H9 (cell line): ENCODE measurements at regions not wholly inside any gene's neighbourhood (a gene's known extent, or its start where the extent isn't known, plus 50 kb on each side); places are given as distances from the start of the nearest gene placed in this dataset.

ENCODE experiments used
- DNase-seq: peaks from one replicate; pipeline ENCODE4 v3.0.0-alpha.2; 2017
- H2AFZ ChIP-seq: one replicate; pipeline ENCODE4 v1.6.1; 2013; ENCODE audit warnings: mild to moderate bottlenecking, low read length, control low read depth, moderate library complexity
- H2AK5ac ChIP-seq: 2 replicates; pipeline ENCODE4 v1.6.1; 2013; ENCODE audit warnings: low read length, control low read depth, mixed read lengths; ENCODE audit not compliant: insufficient read length
- H2BK120ac ChIP-seq: one replicate; pipeline ENCODE4 v1.6.1; 2013; ENCODE audit warnings: low read depth, mild to moderate bottlenecking, low read length, control low read depth, inconsistent platforms; ENCODE audit not compliant: poor library complexity, severe bottlenecking
- H2BK12ac ChIP-seq: 2 replicates; pipeline ENCODE4 v1.6.1; 2013; ENCODE audit warnings: low read length, control low read depth, mixed read lengths, low read depth; ENCODE audit not compliant: insufficient read length
- H2BK15ac ChIP-seq: 2 replicates; pipeline ENCODE4 v1.6.1; 2013; ENCODE audit warnings: low read depth, low read length, control low read depth
- H2BK20ac ChIP-seq: one replicate; pipeline ENCODE4 v1.6.1; 2013; ENCODE audit warnings: low read depth, mild to moderate bottlenecking, low read length, control low read depth, inconsistent platforms; ENCODE audit not compliant: poor library complexity, severe bottlenecking
- H2BK5ac ChIP-seq: 2 replicates; pipeline ENCODE4 v1.6.1; 2013; ENCODE audit warnings: low read length, control low read depth, mixed read lengths; ENCODE audit not compliant: insufficient read length
- H3K14ac ChIP-seq: 2 replicates; pipeline ENCODE4 v1.6.1; 2013; ENCODE audit warnings: low read length, control low read depth; ENCODE audit not compliant: insufficient read depth
- H3K18ac ChIP-seq: 2 replicates; pipeline ENCODE4 v1.6.1; 2013; ENCODE audit warnings: low read depth, mild to moderate bottlenecking, mixed read lengths, low read length, control low read depth; ENCODE audit not compliant: insufficient read length
- H3K23ac ChIP-seq: 2 replicates; pipeline ENCODE4 v1.6.1; 2013; ENCODE audit warnings: low read length, control low read depth, mixed read lengths, low read depth; ENCODE audit not compliant: insufficient read length
- H3K23me2 ChIP-seq: 2 replicates; pipeline ENCODE4 v1.6.1; 2013; ENCODE audit warnings: low read depth, mild to moderate bottlenecking, mixed read lengths, low read length, control low read depth; ENCODE audit not compliant: insufficient read length, poor library complexity, severe bottlenecking
- H3K27ac ChIP-seq: 2 replicates; pipeline ENCODE4 v1.5.1; 2013; ENCODE audit warnings: low read length, control low read depth, mixed read lengths, low read depth; ENCODE audit not compliant: insufficient read length
- H3K27me3 ChIP-seq: 2 replicates; pipeline ENCODE4 v1.6.1; 2013; ENCODE audit warnings: low read length, control low read depth, inconsistent platforms; ENCODE audit not compliant: insufficient read depth
- H3K4ac ChIP-seq: 2 replicates; pipeline ENCODE4 v1.6.1; 2013; ENCODE audit warnings: low read depth, mild to moderate bottlenecking, control low read depth, inconsistent platforms, low read length, moderate library complexity
- H3K4me1 ChIP-seq: 2 replicates; pipeline ENCODE4 v1.6.1; 2013; ENCODE audit warnings: low read length, control low read depth, inconsistent platforms; ENCODE audit not compliant: insufficient read depth
- H3K4me2 ChIP-seq: 2 replicates; pipeline ENCODE4 v1.6.1; 2013; ENCODE audit warnings: low read length, control low read depth, mixed read lengths; ENCODE audit not compliant: insufficient read length, insufficient read depth
- H3K56ac ChIP-seq: 2 replicates; pipeline ENCODE4 v1.6.1; 2013; ENCODE audit warnings: low read depth, mild to moderate bottlenecking, mixed read lengths, low read length, control low read depth; ENCODE audit not compliant: insufficient read length
- H3K79me1 ChIP-seq: 2 replicates; pipeline ENCODE4 v1.6.1; 2013; ENCODE audit warnings: low read depth, mild to moderate bottlenecking, moderate library complexity, low read length, control low read depth, inconsistent platforms; ENCODE audit not compliant: insufficient read depth, poor library complexity, severe bottlenecking
- H3K79me2 ChIP-seq: 2 replicates; pipeline ENCODE4 v1.6.1; 2013; ENCODE audit warnings: low read length, control low read depth, inconsistent platforms; ENCODE audit not compliant: insufficient read depth
- H3K9ac ChIP-seq: 2 replicates; pipeline ENCODE4 v1.6.1; 2013; ENCODE audit warnings: low read length, control low read depth, mixed read lengths; ENCODE audit not compliant: insufficient read length; ENCODE audit errors: extremely low read depth
- H3K9me3 ChIP-seq: one replicate; pipeline ENCODE4 v1.6.1; 2013; ENCODE audit warnings: low read depth, low read length, inconsistent platforms; ENCODE audit not compliant: control insufficient read depth
- H3T11ph ChIP-seq: one replicate; pipeline ENCODE4 v1.6.1; 2013; ENCODE audit warnings: mild to moderate bottlenecking, low read length, control low read depth, inconsistent platforms
- H4K20me1 ChIP-seq: one replicate; pipeline ENCODE4 v1.6.1; 2013; ENCODE audit not compliant: control insufficient read depth, insufficient read length, insufficient read depth
- H4K5ac ChIP-seq: 2 replicates; pipeline ENCODE4 v1.6.1; 2013; ENCODE audit warnings: low read depth, mild to moderate bottlenecking, mixed read lengths, low read length, control low read depth; ENCODE audit not compliant: insufficient read length
- H4K8ac ChIP-seq: replicated peaks from 2 replicates; pipeline ENCODE4 v1.6.1; 2013; ENCODE audit warnings: low read length, control low read depth, mixed read lengths, low read depth; ENCODE audit not compliant: insufficient read length
- H4K91ac ChIP-seq: 2 replicates; pipeline ENCODE4 v1.6.1; 2013; ENCODE audit warnings: low read depth, mild to moderate bottlenecking, moderate library complexity, mixed read lengths, low read length, control low read depth; ENCODE audit not compliant: insufficient read length
- H3K27ac Mint-ChIP-seq, 3 experiments: 2 replicates in 2 of 3; 3 replicates in 1 of 3; pipeline ENCODE4 v1.8.0; 2020 to 2021; ENCODE audit warnings: mixed read lengths in 3 of 3, mild to moderate bottlenecking in 1 of 3, moderate library complexity in 1 of 3
- H3K27me3 Mint-ChIP-seq: 2 replicates; pipeline ENCODE4 v1.8.0; 2021; ENCODE audit warnings: low read depth, mild to moderate bottlenecking, moderate library complexity, mixed read lengths
- H3K36me3 Mint-ChIP-seq, 3 experiments: 2 replicates in 2 of 3; 3 replicates in 1 of 3; pipeline ENCODE4 v1.8.0; 2020 to 2021; ENCODE audit warnings: low read depth in 3 of 3, mixed read lengths in 3 of 3; ENCODE audit not compliant: insufficient read depth in 1 of 3
- H3K4me1 Mint-ChIP-seq, 2 experiments: 2 replicates each; pipeline ENCODE4 v1.8.0; 2020; ENCODE audit warnings: mixed read lengths in 2 of 2
- H3K4me3 Mint-ChIP-seq, 2 experiments: 2 replicates in 1 of 2; 3 replicates in 1 of 2; pipeline ENCODE4 v1.8.0; 2020 to 2021; ENCODE audit warnings: mild to moderate bottlenecking in 2 of 2, mixed read lengths in 2 of 2, moderate library complexity in 1 of 2
- H3K9me3 Mint-ChIP-seq, 2 experiments: 2 replicates in 1 of 2; 3 replicates in 1 of 2; pipeline ENCODE4 v1.8.0; 2020; ENCODE audit warnings: mild to moderate bottlenecking in 2 of 2, mixed read lengths in 2 of 2, moderate library complexity in 1 of 2
- WGBS: extraction: QIAGEN DNeasy Blood & Tissue Kit; methylation state at CpG from one replicate; pipeline ENCODE4 v1.1.7; 2013; ENCODE audit warnings: missing lambda C conversion rate, low lambda C conversion rate, mixed read lengths; ENCODE audit not compliant: insufficient read length; ENCODE audit errors: extremely low coverage; 5-methylcytosine and 5-hydroxymethylcytosine counted together
- TF ChIP-seq, protein P1 (sequence below): fragments of 200-600 bp; sonication (generic); conservative IDR thresholded peaks from 3 replicates; pipeline ENCODE4 v1.8.0; 2021; ENCODE audit warnings: antibody characterized with exemption, mild to moderate bottlenecking

- Histone ChIP-seq H3K23ac (no peak overlapping the region), H3K9me3 (no peaks in the 10 kb centered on the region), H2AK5ac (no peak overlapping the region), H4K8ac (no peak overlapping the region), H2BK20ac (no peak overlapping the region), H4K20me1 (no peaks in the 10 kb centered on the region), H3K27ac (no peak overlapping the region), H3K79me1 (no peaks in the 10 kb centered on the region), H2BK5ac (no peak overlapping the region), H2BK15ac (no peak overlapping the region), H3K27me3 (no peaks in the 10 kb centered on the region), H2BK12ac (no peak overlapping the region), H4K91ac (no peak overlapping the region), H3K4me1 (no peaks in the 10 kb centered on the region), H3K4ac (no peak overlapping the region), H3T11ph (no peak overlapping the region), H3K9ac (no peak overlapping the region), H3K23me2 (no peaks in the 10 kb centered on the region), H3K79me2 (no peaks in the 10 kb centered on the region), H3K4me2 (no peak overlapping the region), H2AFZ (no peak overlapping the region), H3K18ac (no peak overlapping the region), H4K5ac (no peak overlapping the region), H3K14ac (no peak overlapping the region), H2BK120ac (no peak overlapping the region), H3K56ac (no peak overlapping the region)
- Mint-ChIP-seq H3K27ac (no peak overlapping the region), H3K36me3 (no peaks in the 10 kb centered on the region), H3K9me3 (no peaks in the 10 kb centered on the region), H3K27me3 (no peaks in the 10 kb centered on the region), H3K4me3 (no peak overlapping the region), H3K4me1 (peaks cover 23 to 28% of the 10 kb centered on the region in 2 experiments)
- no CpG with 5 or more reads among the region's 4 CpGs for WGBS
- DNase-seq: no peak
- TF ChIP-seq, protein P1, sequence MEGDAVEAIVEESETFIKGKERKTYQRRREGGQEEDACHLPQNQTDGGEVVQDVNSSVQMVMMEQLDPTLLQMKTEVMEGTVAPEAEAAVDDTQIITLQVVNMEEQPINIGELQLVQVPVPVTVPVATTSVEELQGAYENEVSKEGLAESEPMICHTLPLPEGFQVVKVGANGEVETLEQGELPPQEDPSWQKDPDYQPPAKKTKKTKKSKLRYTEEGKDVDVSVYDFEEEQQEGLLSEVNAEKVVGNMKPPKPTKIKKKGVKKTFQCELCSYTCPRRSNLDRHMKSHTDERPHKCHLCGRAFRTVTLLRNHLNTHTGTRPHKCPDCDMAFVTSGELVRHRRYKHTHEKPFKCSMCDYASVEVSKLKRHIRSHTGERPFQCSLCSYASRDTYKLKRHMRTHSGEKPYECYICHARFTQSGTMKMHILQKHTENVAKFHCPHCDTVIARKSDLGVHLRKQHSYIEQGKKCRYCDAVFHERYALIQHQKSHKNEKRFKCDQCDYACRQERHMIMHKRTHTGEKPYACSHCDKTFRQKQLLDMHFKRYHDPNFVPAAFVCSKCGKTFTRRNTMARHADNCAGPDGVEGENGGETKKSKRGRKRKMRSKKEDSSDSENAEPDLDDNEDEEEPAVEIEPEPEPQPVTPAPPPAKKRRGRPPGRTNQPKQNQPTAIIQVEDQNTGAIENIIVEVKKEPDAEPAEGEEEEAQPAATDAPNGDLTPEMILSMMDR: no peak
These were observed 1173.5 kb upstream of the AUTS2 start for GRCh38 chr7:68424658-68425297.
